HEK293 (cell line): ENCODE measurements at regions not wholly inside any gene's neighbourhood (a gene's known extent, or its start where the extent isn't known, plus 50 kb on each side); places are given as distances from the start of the nearest gene placed in this dataset.

Experiments
- KLF16 ChIP-seq: fragments of 450-650 bp; formaldehyde crosslinking; IDR thresholded peaks from 2 replicates; pipeline ENCODE4 v1.5.1; 2017; ENCODE audit warnings: missing biosample characterization, missing genetic modification characterization
- WT1 ChIP-seq: fragments of 450-650 bp; formaldehyde crosslinking; IDR thresholded peaks from 2 replicates; pipeline ENCODE4 v1.5.1; 2016; ENCODE audit warnings: missing biosample characterization, missing genetic modification characterization
- ZNF76 ChIP-seq: fragments of 450-650 bp; formaldehyde crosslinking; IDR thresholded peaks from 2 replicates; pipeline ENCODE4; 2016; ENCODE audit warnings: low read depth, missing biosample characterization, missing genetic modification characterization, borderline replicate concordance

GRCh38 chr1:218557731-218558130, 212.6 kb downstream of the TGFB2 start:
- TF ChIP-seq KLF16 (tag by site-specific recombination) = no peak
- no peak for TF ChIP-seq WT1 (tag by site-specific recombination)
- TF ChIP-seq ZNF76 (tag by site-specific recombination) = no peak
